Activated CD4-positive, alpha-beta memory T cell treated with anti-CD3 and anti-CD28 coated beads, Interleukin-2, amount 10 ng/mL, durations not matched to agents 7 days and 5 days (primary cell): ENCODE measurements at regions not wholly inside any gene's neighbourhood (a gene's known extent, or its start where the extent isn't known, plus 50 kb on each side); places are given as distances from the start of the nearest gene placed in this dataset.

ENCODE experiments used
- CTCF ChIA-PET: fragments of 350-600 bp; sonication (Branson Sonifier 250); formaldehyde crosslinking; loops from one replicate; lab custom pipeline; 2021; ENCODE audit warnings: antibody characterized with exemption, inconsistent platforms; lab: Charles Lee
- POLR2A ChIA-PET: fragments of 350-600 bp; sonication (Branson Sonifier 250); formaldehyde crosslinking; loops from one replicate; lab custom pipeline; 2021; ENCODE audit warnings: antibody characterized with exemption; lab: Charles Lee
- DNase-seq: peaks from one replicate; pipeline ENCODE4 v3.0.0-alpha.2; 2020
- H3K27ac Mint-ChIP-seq: one replicate; pipeline ENCODE4 v1.8.0; 2021; ENCODE audit warnings: mild to moderate bottlenecking, mixed read lengths
- H3K27me3 Mint-ChIP-seq: one replicate; pipeline ENCODE4 v1.8.0; 2021; ENCODE audit warnings: mixed read lengths
- H3K36me3 Mint-ChIP-seq: one replicate; pipeline ENCODE4 v1.8.0; 2021; ENCODE audit warnings: low read depth, mixed read lengths
- H3K4me1 Mint-ChIP-seq: one replicate; pipeline ENCODE4 v1.8.0; 2021; ENCODE audit warnings: mixed read lengths
- H3K4me3 Mint-ChIP-seq: one replicate; pipeline ENCODE4 v1.8.0; 2021; ENCODE audit warnings: mild to moderate bottlenecking, mixed read lengths
- H3K9me3 Mint-ChIP-seq: one replicate; pipeline ENCODE4 v1.8.0; 2021; ENCODE audit warnings: mixed read lengths

DNA sequence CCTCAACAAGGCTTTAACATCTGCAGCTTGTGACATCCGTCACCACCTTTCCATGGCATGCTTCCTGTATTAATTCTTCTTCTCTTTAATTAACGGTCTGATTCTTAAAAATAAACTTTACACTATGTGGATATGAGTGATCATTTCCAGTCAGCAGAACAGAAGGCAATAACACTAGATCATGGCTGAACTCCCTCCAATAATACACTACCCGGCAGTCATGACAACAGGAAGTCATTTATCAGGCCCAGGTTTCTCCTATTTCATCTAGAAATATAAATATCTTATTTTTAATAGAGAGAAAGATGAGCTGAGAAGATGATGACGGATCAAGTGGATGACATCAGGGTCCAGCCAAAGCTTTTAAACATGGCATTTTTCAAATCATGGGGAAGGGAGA lies 792.2 kb downstream of the SLC4A3 start:
- no peaks in the 10 kb centered on the region for H3K9me3 Mint-ChIP-seq
- H3K4me1 Mint-ChIP-seq = no peaks in the 10 kb centered on the region
- H3K27me3 Mint-ChIP-seq = no peaks in the 10 kb centered on the region
- no peak for DNase-seq
- POLR2A ChIA-PET = no interaction called here
- H3K27ac Mint-ChIP-seq = no peak overlapping the region
- no peaks in the 10 kb centered on the region for H3K36me3 Mint-ChIP-seq
- no peak overlapping the region for H3K4me3 Mint-ChIP-seq
- CTCF ChIA-PET = no interaction called here

DNA sequence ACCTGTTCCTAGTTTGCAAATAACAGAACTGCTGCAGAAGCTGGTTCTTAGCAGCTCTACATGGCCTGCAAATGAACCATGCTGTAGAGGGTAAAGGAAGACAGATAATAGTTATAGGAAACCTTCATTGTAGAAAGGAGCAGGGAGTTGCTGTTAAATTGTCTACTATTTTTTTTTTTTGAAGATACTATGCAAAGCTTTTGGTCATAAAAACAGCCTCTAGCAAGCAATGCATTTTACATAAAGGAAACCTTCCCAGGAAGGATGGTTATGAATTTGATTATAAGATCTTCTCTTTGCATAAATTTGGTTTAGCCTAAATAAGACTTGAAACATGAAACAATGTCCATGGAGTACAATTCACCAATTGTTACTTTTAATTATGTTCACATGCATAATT lies 793.4 kb downstream of the SLC4A3 start:
- ChIA-PET POLR2A (no interaction called here), CTCF (no interaction called here)
- Mint-ChIP-seq H3K27ac (no peak overlapping the region), H3K4me1 (no peaks in the 10 kb centered on the region), H3K27me3 (no peaks in the 10 kb centered on the region), H3K36me3 (no peaks in the 10 kb centered on the region), H3K9me3 (no peaks in the 10 kb centered on the region), H3K4me3 (no peak overlapping the region)
- no peak for DNase-seq

DNA sequence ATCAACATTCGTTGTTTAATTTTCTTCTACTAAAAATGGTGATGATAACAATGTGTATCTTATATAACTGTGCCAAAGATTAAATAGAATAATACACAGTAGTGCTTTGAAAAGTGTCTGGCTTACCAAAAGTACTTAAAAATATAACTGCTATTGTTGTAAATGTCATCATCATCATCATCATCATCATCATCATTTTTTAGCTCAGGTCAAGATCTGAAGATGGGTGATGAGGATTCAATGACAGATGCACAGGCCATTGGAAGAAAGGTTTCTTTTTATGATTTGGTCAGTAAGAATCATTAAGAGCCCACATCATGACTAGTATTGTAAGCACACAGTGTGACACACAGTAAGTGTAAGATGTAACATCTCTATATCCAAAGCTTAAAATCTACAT lies 795.2 kb downstream of the SLC4A3 start:
- Mint-ChIP-seq H3K4me3 (no peak overlapping the region), H3K4me1 (no peaks in the 10 kb centered on the region), H3K27ac (no peak overlapping the region), H3K9me3 (no peaks in the 10 kb centered on the region), H3K36me3 (no peaks in the 10 kb centered on the region), H3K27me3 (no peaks in the 10 kb centered on the region)
- no peak for DNase-seq
- CTCF ChIA-PET = no interaction called here
- POLR2A ChIA-PET = no interaction called here

DNA sequence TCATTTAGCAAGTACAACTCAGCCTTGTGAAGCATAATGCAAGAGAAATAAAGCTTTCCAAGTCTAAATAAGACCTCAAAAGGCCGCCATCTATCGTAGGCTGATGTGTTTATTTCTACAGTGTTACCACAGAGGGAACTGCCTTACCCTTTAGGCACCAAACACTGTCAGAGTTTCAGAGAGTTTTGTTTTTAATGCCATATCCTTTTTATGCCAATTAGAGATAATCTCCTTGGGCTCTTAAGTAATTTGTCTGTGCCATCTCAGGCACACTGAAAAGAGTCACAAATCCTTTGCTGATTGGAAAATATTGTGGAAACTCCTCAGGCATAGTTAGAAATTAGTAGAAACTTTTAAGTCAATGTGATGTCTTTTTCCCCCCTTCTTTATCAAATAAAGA lies 797.1 kb downstream of the SLC4A3 start:
- no peak overlapping the region for H3K4me3 Mint-ChIP-seq
- CTCF ChIA-PET = no interaction called here
- POLR2A ChIA-PET = no interaction called here

DNA sequence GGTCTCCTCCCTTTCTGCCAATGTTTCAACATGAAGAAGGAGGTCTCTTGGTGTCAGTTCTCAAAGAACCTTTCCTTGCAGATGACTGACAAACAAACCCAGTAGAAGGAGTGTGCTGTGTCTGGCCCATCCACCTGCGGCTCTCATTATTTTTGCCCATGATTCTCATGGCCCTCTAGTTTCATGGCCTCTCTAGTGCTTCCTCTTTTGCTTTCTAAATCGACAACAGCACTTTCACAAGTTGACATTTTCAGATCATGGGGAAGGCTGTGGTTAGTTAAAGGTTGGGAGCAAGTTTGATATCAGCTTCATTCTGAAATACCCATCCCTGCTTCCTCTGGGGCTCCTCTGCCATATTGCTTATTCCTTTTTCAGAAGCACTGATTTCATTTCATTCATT lies 805.2 kb downstream of the SLC4A3 start:
- CTCF ChIA-PET = no interaction called here
- no peaks in the 10 kb centered on the region for H3K4me1 Mint-ChIP-seq
- no peaks in the 10 kb centered on the region for H3K27me3 Mint-ChIP-seq

More for the DNA sequence above, 797.1 kb downstream of the SLC4A3 start:
- no peaks in the 10 kb centered on the region for H3K36me3 Mint-ChIP-seq
- no peaks in the 10 kb centered on the region for H3K9me3 Mint-ChIP-seq
- H3K4me1 Mint-ChIP-seq = no peaks in the 10 kb centered on the region
- no peaks in the 10 kb centered on the region for H3K27me3 Mint-ChIP-seq
- no peak for DNase-seq
- no peak overlapping the region for H3K27ac Mint-ChIP-seq

DNA sequence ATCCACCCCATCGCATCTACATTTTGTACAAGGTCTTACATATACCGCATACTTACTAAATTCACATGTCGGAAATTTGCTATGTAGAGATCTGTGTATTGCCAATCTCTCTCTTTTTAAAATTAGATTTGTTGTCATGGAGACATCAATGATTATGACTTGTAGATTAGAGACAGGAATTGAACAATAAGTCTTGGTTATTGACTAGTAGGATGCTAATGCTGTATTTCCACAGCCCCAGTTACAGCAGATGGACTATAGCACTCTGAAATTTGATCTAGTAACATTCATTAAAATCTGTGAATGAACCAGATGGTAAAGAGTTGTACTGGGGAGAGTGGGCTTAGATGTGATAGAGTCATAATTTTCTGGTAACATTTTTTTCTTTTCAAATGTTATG lies 805.7 kb downstream of the SLC4A3 start:
- no peak overlapping the region for H3K4me3 Mint-ChIP-seq
- no peaks in the 10 kb centered on the region for H3K27me3 Mint-ChIP-seq
- CTCF ChIA-PET = no interaction called here
- no peak overlapping the region for H3K27ac Mint-ChIP-seq
- POLR2A ChIA-PET = no interaction called here
- no peaks in the 10 kb centered on the region for H3K36me3 Mint-ChIP-seq
- DNase-seq = no peak
- H3K4me1 Mint-ChIP-seq = no peaks in the 10 kb centered on the region
- no peaks in the 10 kb centered on the region for H3K9me3 Mint-ChIP-seq

More for the DNA sequence above, 805.2 kb downstream of the SLC4A3 start:
- DNase-seq = no peak
- Mint-ChIP-seq H3K9me3 (no peaks in the 10 kb centered on the region), H3K36me3 (no peaks in the 10 kb centered on the region), H3K4me3 (no peak overlapping the region), H3K27ac (no peak overlapping the region)
- POLR2A ChIA-PET = no interaction called here

DNA sequence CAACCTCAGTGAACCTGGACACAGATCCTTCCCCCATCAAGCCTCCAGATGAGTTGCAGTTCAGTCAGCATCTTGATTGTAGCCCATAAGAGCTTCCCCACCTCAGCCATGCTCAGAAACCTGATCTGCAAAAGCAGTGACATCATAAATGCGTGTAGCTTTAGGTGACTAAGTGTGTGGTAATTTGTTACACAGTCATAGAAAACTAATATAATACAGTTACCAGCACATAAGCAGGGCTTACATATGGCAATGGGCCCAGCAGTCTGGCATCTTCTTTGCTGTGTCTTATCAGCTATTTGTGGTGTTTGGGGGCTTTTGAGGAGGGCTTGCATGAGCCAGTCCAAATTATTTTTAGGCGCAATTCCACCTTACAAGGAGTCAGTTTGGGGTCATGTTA lies 807.0 kb downstream of the SLC4A3 start:
- H3K4me1 Mint-ChIP-seq = no peaks in the 10 kb centered on the region
- no peak overlapping the region for H3K27ac Mint-ChIP-seq
- ChIA-PET POLR2A (no interaction called here), CTCF (no interaction called here)
- H3K36me3 Mint-ChIP-seq = no peaks in the 10 kb centered on the region
- no peaks in the 10 kb centered on the region for H3K9me3 Mint-ChIP-seq
- no peak overlapping the region for H3K4me3 Mint-ChIP-seq
- H3K27me3 Mint-ChIP-seq = no peaks in the 10 kb centered on the region
- DNase-seq = no peak

DNA sequence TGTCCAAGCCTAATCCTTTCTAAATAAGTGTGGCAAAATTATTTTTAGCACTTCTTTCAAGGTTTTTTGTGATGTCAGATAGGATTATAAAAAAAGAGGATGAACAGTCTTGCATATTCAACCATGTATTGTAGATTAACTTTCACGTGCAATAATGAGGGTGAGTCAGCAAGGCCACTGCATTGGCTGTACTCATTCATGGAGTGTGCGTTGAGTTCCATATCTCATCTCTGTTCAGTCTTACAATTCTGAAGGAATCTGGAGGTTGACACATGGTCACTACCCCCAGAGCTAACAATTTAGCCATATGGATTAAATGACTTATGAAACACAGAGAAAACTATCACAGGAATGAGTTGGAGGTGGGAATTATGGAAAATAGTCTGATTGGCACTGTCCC lies 810.5 kb downstream of the SLC4A3 start:
- Mint-ChIP-seq H3K27ac (no peak overlapping the region), H3K27me3 (no peaks in the 10 kb centered on the region), H3K4me1 (no peaks in the 10 kb centered on the region), H3K4me3 (no peak overlapping the region), H3K36me3 (no peaks in the 10 kb centered on the region), H3K9me3 (no peaks in the 10 kb centered on the region)
- no peak for DNase-seq
- ChIA-PET CTCF (no interaction called here), POLR2A (no interaction called here)

DNA sequence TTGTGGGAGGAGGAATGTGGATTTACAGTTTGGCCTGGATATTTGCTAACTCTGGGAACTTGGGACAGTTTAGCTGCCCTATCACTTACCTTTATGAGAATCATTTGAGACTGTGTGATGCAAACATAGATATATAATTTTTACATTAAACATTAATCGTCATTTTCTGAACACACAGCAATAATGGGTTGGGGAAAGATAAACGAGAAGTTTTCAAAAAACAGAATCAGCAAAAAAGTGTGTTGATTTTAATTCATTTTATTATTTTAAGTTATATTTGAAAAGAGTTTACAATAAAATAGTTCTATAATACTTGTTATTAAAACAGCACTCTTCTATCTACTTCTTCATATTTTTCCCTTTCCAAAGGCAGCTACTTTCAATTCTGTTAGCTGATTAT lies 813.3 kb downstream of the SLC4A3 start:
- no peak for DNase-seq
- H3K27ac Mint-ChIP-seq = no peak overlapping the region
- H3K36me3 Mint-ChIP-seq = no peaks in the 10 kb centered on the region
- H3K9me3 Mint-ChIP-seq = no peaks in the 10 kb centered on the region
- POLR2A ChIA-PET = no interaction called here
- no peaks in the 10 kb centered on the region for H3K27me3 Mint-ChIP-seq
- no peak overlapping the region for H3K4me3 Mint-ChIP-seq
- H3K4me1 Mint-ChIP-seq = no peaks in the 10 kb centered on the region
- CTCF ChIA-PET = no interaction called here

DNA sequence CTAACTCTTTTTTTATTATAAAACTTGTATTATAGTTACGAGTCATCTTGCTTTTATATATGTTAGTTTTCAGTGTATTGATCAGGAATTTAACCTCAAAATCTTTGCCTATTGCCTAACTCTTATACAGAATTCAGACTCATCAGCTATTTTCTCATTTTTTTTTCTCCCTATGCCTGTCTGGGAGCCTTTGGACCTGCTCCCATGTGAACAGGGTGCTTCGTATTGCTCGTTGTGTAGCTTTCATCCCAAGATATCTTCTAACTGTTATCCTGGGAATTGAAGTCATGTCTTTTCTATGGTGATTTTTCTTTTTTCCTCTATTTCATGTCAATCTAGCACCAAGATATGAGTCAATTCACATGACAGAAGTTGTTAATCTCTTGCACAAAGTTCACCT lies 814.0 kb downstream of the SLC4A3 start:
- Mint-ChIP-seq H3K27ac (no peak overlapping the region), H3K4me3 (no peak overlapping the region), H3K4me1 (no peaks in the 10 kb centered on the region), H3K36me3 (no peaks in the 10 kb centered on the region), H3K27me3 (no peaks in the 10 kb centered on the region), H3K9me3 (no peaks in the 10 kb centered on the region)
- no peak for DNase-seq
- CTCF ChIA-PET = no interaction called here
- POLR2A ChIA-PET = no interaction called here

DNA sequence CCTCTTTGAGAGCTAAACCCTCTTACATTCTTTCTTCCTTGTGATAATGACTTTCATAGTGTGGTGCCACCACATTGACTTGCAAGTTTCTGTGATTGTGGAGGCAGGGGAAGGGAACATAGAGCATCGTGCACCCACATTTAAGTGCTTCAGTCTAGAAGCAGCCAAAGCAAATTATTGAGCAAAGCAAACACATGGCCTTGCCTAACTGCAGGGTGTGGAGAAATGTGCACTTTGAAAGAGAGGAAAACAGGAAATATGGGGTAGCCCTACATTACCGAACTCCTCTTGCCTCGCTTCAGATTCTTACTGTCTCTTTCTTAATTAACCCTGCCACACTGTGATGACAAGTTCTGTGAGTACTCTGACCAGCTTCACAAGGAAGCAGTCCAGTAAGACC lies 814.6 kb downstream of the SLC4A3 start:
- Mint-ChIP-seq H3K9me3 (no peaks in the 10 kb centered on the region), H3K36me3 (no peaks in the 10 kb centered on the region), H3K27me3 (no peaks in the 10 kb centered on the region), H3K27ac (no peak overlapping the region), H3K4me1 (no peaks in the 10 kb centered on the region), H3K4me3 (no peak overlapping the region)
- ChIA-PET POLR2A (no interaction called here), CTCF (interaction anchor here (0.6 kb wide), 1 partner anchor 592 kb away, joined by 3 read pairs; no protein-coding TSS in a partner anchor)
- DNase-seq = no peak

DNA sequence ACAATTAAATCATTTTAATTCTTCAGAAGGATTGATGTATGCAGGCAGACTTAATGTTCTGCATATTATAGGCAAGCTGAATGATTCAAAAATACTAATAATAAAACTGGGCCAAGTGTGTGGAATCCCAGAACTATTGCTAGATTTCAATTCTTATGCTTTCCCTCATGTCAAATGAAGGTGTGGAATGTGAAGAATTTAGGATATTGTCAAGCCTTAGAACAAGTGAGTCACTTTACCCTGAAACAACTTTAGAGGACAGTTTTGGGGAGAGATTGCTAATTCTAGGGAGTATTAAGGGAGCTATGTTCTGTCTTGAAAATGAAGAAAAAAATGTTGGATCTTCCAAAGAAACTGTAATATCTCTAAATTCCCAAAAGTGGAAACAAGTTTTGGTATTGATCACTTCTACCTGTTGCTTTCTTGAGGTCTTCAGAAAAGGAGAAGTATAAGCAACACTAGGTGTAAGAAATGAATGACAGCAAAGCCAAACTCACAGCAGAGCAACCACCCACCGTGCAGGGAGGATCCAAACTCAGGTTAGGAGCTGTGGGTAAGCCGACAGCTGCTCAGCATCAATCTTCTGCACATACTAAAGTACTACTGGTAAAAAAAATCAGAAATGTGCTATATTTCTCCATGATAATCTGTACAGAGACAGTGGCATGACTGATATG lies 818.1 kb downstream of the SLC4A3 start:
- ChIA-PET POLR2A (no interaction called here), CTCF (no interaction called here)

DNA sequence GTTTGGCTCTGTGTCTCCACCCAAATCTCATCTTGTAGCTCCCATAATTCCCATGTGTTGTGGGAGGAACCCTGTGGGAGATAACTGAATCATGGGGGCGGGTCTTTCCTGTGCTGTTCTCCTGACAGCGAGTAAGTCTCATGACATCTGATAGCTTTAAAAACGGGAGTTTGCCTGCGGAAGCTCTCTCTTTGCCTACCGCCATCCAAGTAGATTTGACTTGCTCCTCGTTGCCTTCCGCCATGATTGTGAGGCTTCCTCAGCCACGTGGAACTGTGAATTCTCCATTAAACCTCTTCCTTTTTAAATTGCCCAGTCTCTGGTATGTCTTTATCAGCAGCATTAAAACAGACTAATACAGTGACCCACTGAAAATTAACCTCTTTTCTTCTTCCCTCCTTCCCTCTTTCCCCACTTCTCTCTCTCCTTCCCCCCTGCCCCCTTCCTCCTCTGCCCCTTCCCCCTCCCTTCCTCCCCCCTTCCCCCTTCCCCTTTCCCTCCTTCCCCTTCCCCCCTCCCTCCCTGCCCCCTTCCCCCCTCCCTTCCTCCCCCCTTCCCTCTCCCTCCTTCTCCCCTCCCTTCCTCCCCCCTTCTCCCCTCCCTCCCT lies 818.8 kb downstream of the SLC4A3 start:
- Mint-ChIP-seq H3K9me3 (no peaks in the 10 kb centered on the region), H3K4me3 (no peak overlapping the region), H3K36me3 (no peaks in the 10 kb centered on the region), H3K4me1 (no peaks in the 10 kb centered on the region), H3K27ac (no peak overlapping the region), H3K27me3 (no peaks in the 10 kb centered on the region)
- DNase-seq = no peak
- CTCF ChIA-PET = no interaction called here
- POLR2A ChIA-PET = no interaction called here

More for the DNA sequence above, 818.1 kb downstream of the SLC4A3 start:
- no peak for DNase-seq
- Mint-ChIP-seq H3K36me3 (no peaks in the 10 kb centered on the region), H3K9me3 (no peaks in the 10 kb centered on the region), H3K27me3 (no peaks in the 10 kb centered on the region), H3K4me1 (no peaks in the 10 kb centered on the region), H3K4me3 (no peak overlapping the region), H3K27ac (no peak overlapping the region)

DNA sequence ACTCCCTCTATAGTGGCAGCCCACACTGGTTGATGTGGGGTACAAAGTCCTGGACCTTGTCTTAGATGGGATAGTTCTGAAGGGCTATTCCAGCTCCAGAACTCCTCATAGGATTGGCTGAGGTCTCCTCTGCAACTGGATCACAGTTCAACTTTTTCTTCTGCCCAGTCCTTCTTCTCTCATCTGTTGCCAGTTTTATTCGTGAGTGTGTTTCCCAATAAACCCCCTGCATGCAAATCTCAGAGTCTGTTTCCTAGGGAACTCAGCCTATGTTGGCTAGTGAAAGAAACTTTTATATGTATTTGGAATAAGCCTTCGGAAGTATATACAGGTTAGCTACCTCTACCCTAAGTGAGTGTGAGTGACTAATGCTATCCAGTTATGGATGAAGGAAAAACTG lies 823.4 kb downstream of the SLC4A3 start:
- DNase-seq = no peak
- H3K4me3 Mint-ChIP-seq = no peak overlapping the region

More for the DNA sequence above, 823.4 kb downstream of the SLC4A3 start:
- Mint-ChIP-seq H3K27me3 (no peaks in the 10 kb centered on the region), H3K9me3 (no peaks in the 10 kb centered on the region), H3K36me3 (no peaks in the 10 kb centered on the region), H3K27ac (no peak overlapping the region), H3K4me1 (no peaks in the 10 kb centered on the region)
- ChIA-PET CTCF (no interaction called here), POLR2A (no interaction called here)
